Cardiac muscle cell (in vitro differentiated cells and primary cell): ENCODE measurements at regions not wholly inside any gene's neighbourhood (a gene's known extent, or its start where the extent isn't known, plus 50 kb on each side); places are given as distances from the start of the nearest gene placed in this dataset.

Experiments used
- DNase-seq, 2 donors: peaks; one replicate each; pipeline versions ENCODE4 v3.0.0 to v3.0.0-alpha.2; 2010 to 2017; ENCODE audit warnings: low read depth in 1 of 2, low spot score in 1 of 2
- H3K27ac ChIP-seq: fragments of 200-600 bp; sonication (generic); 2 replicates; pipeline ENCODE4 v1.5.1; 2016
- H3K27me3 ChIP-seq: fragments of 200-600 bp; sonication (generic); 2 replicates; pipeline ENCODE4 v1.6.0; 2016; ENCODE audit warnings: control low read depth
- H3K36me3 ChIP-seq: fragments of 200-600 bp; sonication (generic); 2 replicates; pipeline ENCODE4 v1.5.1; 2016; ENCODE audit warnings: control low read depth
- H3K4me1 ChIP-seq: fragments of 200-600 bp; sonication (generic); 2 replicates; pipeline ENCODE4 v1.8.1; 2017; ENCODE audit warnings: low read depth, mild to moderate bottlenecking, mixed run types
- H3K4me3 ChIP-seq: fragments of 200-600 bp; sonication (generic); 2 replicates; pipeline ENCODE4 v1.5.1; 2016; ENCODE audit warnings: mild to moderate bottlenecking
- H3K9me3 ChIP-seq: fragments of 200-600 bp; sonication (generic); 2 replicates; pipeline ENCODE4 v1.5.1; 2017; ENCODE audit warnings: low read depth, mild to moderate bottlenecking, control low read depth
- CTCF ChIP-seq: IDR thresholded peaks from 2 replicates; pipeline ENCODE4 v1.5.1; 2012; ENCODE audit warnings: low read depth, mild to moderate bottlenecking, low read length

- DNase-seq, result no peak
- no peaks in the 10 kb centered on the region for H3K36me3 ChIP-seq
- TF ChIP-seq CTCF, result no peak
- no peak overlapping the region for H3K27ac ChIP-seq
- H3K27me3 ChIP-seq, result no peaks in the 10 kb centered on the region
- no peaks in the 10 kb centered on the region for H3K4me1 ChIP-seq
- no peak overlapping the region for H3K4me3 ChIP-seq
- H3K9me3 ChIP-seq, result no peaks in the 10 kb centered on the region
Observed at GRCh38 chr5:2912741-2913140, 161.3 kb upstream of the IRX2 start.

- no peak overlapping the region for H3K4me3 ChIP-seq
- TF ChIP-seq CTCF, result no peak
- H3K9me3 ChIP-seq, result no peaks in the 10 kb centered on the region
- H3K27ac ChIP-seq, result no peak overlapping the region
- no peak for DNase-seq
- no peaks in the 10 kb centered on the region for H3K4me1 ChIP-seq
- no peaks in the 10 kb centered on the region for H3K36me3 ChIP-seq
- no peaks in the 10 kb centered on the region for H3K27me3 ChIP-seq
Observed at GRCh38 chr5:2910401-2911175, 159.1 kb upstream of the IRX2 start.

- DNase-seq, result no peak
- H3K9me3 ChIP-seq, result no peaks in the 10 kb centered on the region
- H3K4me3 ChIP-seq, result no peak overlapping the region
- no peaks in the 10 kb centered on the region for H3K36me3 ChIP-seq
- no peak overlapping the region for H3K27ac ChIP-seq
- TF ChIP-seq CTCF, result no peak
- H3K4me1 ChIP-seq, result no peaks in the 10 kb centered on the region
- H3K27me3 ChIP-seq, result no peaks in the 10 kb centered on the region
Observed at GRCh38 chr5:2909035-2909434, 157.6 kb upstream of the IRX2 start.

- Histone ChIP-seq H3K27me3 (no peaks in the 10 kb centered on the region), H3K4me3 (no peak overlapping the region), H3K36me3 (no peaks in the 10 kb centered on the region), H3K4me1 (no peaks in the 10 kb centered on the region), H3K9me3 (no peaks in the 10 kb centered on the region), H3K27ac (no peak overlapping the region)
- DNase-seq, result no peak
- TF ChIP-seq CTCF, result no peak
Observed at GRCh38 chr5:2908086-2908485, 156.6 kb upstream of the IRX2 start.

GRCh38 chr5:2906302-2907090 lies 155.0 kb upstream of the IRX2 start:
- Histone ChIP-seq H3K4me1 (no peaks in the 10 kb centered on the region), H3K9me3 (no peaks in the 10 kb centered on the region), H3K27me3 (no peaks in the 10 kb centered on the region), H3K36me3 (no peaks in the 10 kb centered on the region), H3K4me3 (no peak overlapping the region), H3K27ac (no peak overlapping the region)
- TF ChIP-seq CTCF, result no peak
- DNase-seq, result no peak
